Ishikawa (cell line): ENCODE measurements at regions not wholly inside any gene's neighbourhood (a gene's known extent, or its start where the extent isn't known, plus 50 kb on each side); places are given as distances from the start of the nearest gene placed in this dataset.

ENCODE experiments used
- CEBPB ChIP-seq: IDR thresholded peaks from 2 replicates; pipeline ENCODE4 v1.6.1; 2012
- CREB1 ChIP-seq: IDR thresholded peaks from 2 replicates; pipeline ENCODE4 v1.6.1; 2012; ENCODE audit warnings: low read depth
- EGR1 ChIP-seq: IDR thresholded peaks from 2 replicates; pipeline ENCODE4 v1.6.1; 2012
- EP300 ChIP-seq: IDR thresholded peaks from 2 replicates; pipeline ENCODE4 v1.6.1; 2012; ENCODE audit warnings: borderline replicate concordance
- FOXM1 ChIP-seq: IDR thresholded peaks from 2 replicates; pipeline ENCODE4 v1.6.1; 2012; ENCODE audit warnings: low read depth, borderline replicate concordance
- NFIC ChIP-seq: IDR thresholded peaks from 2 replicates; pipeline ENCODE4 v1.6.1; 2012
- RAD21 ChIP-seq: IDR thresholded peaks from 2 replicates; pipeline ENCODE4 v1.6.1; 2012; ENCODE audit warnings: low read depth
- TAF1 ChIP-seq: IDR thresholded peaks from 2 replicates; pipeline ENCODE4 v1.6.1; 2012; ENCODE audit warnings: low read depth, mild to moderate bottlenecking
- TCF12 ChIP-seq: IDR thresholded peaks from 2 replicates; pipeline ENCODE4 v1.6.1; 2012; ENCODE audit warnings: low read depth
- TEAD4 ChIP-seq: IDR thresholded peaks from 2 replicates; pipeline ENCODE4 v1.6.1; 2012
- YY1 ChIP-seq: IDR thresholded peaks from 2 replicates; pipeline ENCODE4 v1.6.1; 2012; ENCODE audit warnings: low read depth
- ZBTB7A ChIP-seq: IDR thresholded peaks from 2 replicates; pipeline ENCODE4 v1.6.1; 2012; ENCODE audit warnings: low read depth
- TF ChIP-seq, protein P1 (sequence below): IDR thresholded peaks from 2 replicates; pipeline ENCODE4 v1.6.1; 2012
- TF ChIP-seq, protein P2 (sequence below): IDR thresholded peaks from 2 replicates; pipeline ENCODE4 v1.6.1; 2012; ENCODE audit warnings: low read depth, mild to moderate bottlenecking
- TF ChIP-seq, protein P3 (sequence below): IDR thresholded peaks from 2 replicates; pipeline ENCODE4 v1.6.1; 2012

DNA sequence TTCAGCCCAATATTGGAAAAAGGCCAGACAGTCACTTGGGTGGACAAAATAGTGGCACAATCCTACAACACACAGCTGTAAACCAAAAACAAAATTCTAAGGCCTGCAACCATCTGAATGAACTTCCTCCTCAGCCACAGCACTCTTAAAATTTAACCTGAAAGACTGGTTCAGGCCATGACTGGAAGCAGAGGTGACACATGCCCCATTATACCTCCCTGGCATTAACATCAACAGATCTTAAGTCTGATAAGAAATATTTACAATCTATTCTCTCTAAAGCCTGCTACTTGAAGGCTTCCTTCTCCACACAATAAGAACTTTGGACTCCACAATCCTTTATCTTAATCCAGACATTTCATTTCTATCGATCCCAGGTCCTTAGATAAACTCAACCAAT is 192.4 kb upstream of the LRP1B start:
- TF ChIP-seq TAF1 (no peak), CREB1 (no peak), YY1 (no peak), CEBPB (no peak), RAD21 (no peak), NFIC (no peak)
- TF ChIP-seq, protein P1, sequence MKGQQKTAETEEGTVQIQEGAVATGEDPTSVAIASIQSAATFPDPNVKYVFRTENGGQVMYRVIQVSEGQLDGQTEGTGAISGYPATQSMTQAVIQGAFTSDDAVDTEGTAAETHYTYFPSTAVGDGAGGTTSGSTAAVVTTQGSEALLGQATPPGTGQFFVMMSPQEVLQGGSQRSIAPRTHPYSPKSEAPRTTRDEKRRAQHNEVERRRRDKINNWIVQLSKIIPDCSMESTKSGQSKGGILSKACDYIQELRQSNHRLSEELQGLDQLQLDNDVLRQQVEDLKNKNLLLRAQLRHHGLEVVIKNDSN, result no peak
- TF ChIP-seq, protein P2, sequence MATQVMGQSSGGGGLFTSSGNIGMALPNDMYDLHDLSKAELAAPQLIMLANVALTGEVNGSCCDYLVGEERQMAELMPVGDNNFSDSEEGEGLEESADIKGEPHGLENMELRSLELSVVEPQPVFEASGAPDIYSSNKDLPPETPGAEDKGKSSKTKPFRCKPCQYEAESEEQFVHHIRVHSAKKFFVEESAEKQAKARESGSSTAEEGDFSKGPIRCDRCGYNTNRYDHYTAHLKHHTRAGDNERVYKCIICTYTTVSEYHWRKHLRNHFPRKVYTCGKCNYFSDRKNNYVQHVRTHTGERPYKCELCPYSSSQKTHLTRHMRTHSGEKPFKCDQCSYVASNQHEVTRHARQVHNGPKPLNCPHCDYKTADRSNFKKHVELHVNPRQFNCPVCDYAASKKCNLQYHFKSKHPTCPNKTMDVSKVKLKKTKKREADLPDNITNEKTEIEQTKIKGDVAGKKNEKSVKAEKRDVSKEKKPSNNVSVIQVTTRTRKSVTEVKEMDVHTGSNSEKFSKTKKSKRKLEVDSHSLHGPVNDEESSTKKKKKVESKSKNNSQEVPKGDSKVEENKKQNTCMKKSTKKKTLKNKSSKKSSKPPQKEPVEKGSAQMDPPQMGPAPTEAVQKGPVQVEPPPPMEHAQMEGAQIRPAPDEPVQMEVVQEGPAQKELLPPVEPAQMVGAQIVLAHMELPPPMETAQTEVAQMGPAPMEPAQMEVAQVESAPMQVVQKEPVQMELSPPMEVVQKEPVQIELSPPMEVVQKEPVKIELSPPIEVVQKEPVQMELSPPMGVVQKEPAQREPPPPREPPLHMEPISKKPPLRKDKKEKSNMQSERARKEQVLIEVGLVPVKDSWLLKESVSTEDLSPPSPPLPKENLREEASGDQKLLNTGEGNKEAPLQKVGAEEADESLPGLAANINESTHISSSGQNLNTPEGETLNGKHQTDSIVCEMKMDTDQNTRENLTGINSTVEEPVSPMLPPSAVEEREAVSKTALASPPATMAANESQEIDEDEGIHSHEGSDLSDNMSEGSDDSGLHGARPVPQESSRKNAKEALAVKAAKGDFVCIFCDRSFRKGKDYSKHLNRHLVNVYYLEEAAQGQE, result no peak

DNA sequence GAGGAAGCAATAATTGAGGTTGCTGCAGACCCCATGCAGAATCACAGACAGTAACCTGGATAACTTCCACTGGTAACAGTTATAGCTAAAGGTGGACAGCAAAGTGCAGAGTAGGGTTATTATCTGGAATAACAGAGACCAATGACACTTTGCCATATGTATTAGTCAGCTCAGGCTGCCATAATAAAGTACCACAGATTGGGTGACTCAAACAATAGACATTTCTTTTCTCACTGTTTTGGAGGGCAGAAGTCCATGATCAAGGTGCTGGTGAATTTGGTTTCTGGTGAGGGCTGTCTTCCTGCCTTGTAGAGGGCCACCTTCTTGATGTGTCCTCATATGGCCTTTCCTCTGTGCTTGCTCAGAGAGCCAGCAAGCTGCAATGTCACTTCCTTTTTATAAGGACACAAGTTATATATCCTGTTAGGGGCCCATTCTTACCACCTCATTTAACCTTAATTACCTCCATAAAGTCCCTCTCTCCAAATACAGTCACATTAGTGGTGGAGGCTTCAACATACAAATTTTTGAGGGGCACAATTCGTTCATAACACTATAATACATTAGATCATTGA is 191.0 kb upstream of the LRP1B start:
- no peak for TF ChIP-seq EGR1
- no peak for TF ChIP-seq RAD21
- TF ChIP-seq TEAD4, result no peak
- TF ChIP-seq, protein P3, sequence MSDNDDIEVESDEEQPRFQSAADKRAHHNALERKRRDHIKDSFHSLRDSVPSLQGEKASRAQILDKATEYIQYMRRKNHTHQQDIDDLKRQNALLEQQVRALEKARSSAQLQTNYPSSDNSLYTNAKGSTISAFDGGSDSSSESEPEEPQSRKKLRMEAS, result no peak
- TF ChIP-seq CREB1, result no peak
- TF ChIP-seq ZBTB7A, result no peak
- TF ChIP-seq, protein P1, result no peak
- TF ChIP-seq, protein P2, result no peak
- TF ChIP-seq YY1, result no peak
- TF ChIP-seq TAF1, result no peak
- TF ChIP-seq CEBPB, result no peak
- TF ChIP-seq NFIC, result no peak
- TF ChIP-seq EP300, result no peak
- no peak for TF ChIP-seq TCF12
- no peak for TF ChIP-seq FOXM1

DNA sequence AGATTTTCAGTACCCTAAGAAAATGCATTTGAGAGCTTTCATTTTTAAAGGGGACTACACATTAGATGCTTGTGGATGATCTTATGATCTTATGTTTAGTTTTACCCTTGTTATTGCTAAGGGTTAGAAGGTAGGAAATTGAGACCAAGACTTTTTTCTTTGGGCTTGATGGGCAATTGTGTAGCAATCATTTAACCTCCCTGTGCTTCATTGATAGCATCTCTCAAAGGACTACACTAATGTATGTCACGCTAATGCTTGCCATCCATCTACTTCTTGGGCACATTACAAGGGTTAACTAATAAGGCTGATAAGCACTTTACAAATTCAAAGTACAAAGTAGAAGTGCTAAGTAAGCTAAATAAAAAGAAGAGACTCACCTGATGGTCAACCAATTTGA is 189.3 kb upstream of the LRP1B start:
- TF ChIP-seq RAD21, result no peak
- TF ChIP-seq CEBPB, result no peak
- TF ChIP-seq TAF1, result no peak
- no peak for TF ChIP-seq CREB1
- no peak for TF ChIP-seq EGR1
- no peak for TF ChIP-seq TEAD4
- TF ChIP-seq, protein P2, result no peak

DNA sequence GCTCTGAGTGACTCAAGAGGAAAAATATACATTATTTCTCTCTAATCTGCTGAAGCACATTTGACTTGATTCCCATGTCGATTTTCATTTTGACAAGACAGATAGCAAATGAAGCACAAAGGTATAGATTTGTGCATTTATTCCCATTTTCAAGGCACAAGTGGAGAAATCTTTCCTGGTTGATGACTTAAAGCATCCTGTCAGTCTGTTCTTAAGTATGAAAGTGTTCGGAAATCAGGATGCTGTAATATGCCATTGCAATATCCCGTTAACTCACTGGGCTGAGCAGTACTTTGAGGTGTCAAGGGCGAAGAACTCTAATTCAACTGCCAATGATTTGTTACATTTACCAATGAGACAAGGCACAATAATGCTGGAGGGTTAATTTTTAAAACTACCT is 185.2 kb upstream of the LRP1B start:
- TF ChIP-seq CEBPB (no peak), ZBTB7A (no peak), EGR1 (no peak), TCF12 (no peak), CREB1 (no peak), RAD21 (no peak), NFIC (no peak), TAF1 (no peak)
- TF ChIP-seq, protein P1, result no peak
- TF ChIP-seq, protein P3, result no peak
